Karpas-422 (cell line): ENCODE measurements at regions not wholly inside any gene's neighbourhood (a gene's known extent, or its start where the extent isn't known, plus 50 kb on each side); places are given as distances from the start of the nearest gene placed in this dataset.
A peak's percentile ranks its signal among the peaks of the same experiment; 100 is the strongest.

Source experiments
- DNase-seq: peaks from one replicate; pipeline ENCODE4 v3.0.0-alpha.2; 2015
- H2AFZ ChIP-seq: fragments of 200-600 bp; sonication (generic); 2 replicates; pipeline ENCODE4 v1.6.1; 2014; ENCODE audit warnings: antibody characterized with exemption, low read length, mixed read lengths
- H3K27ac ChIP-seq: fragments of 200-600 bp; sonication (generic); 2 replicates; pipeline ENCODE4 v1.5.1; 2014; ENCODE audit warnings: mild to moderate bottlenecking, low read length, moderate library complexity
- H3K27me3 ChIP-seq: fragments of 200-600 bp; sonication (generic); 2 replicates; pipeline ENCODE4 v1.6.1; 2014; ENCODE audit warnings: low read length, mixed read lengths
- H3K36me3 ChIP-seq: fragments of 200-600 bp; sonication (generic); 2 replicates; pipeline ENCODE4 v1.6.1; 2014; ENCODE audit warnings: low read length, mixed read lengths; ENCODE audit not compliant: insufficient read depth
- H3K4me1 ChIP-seq: fragments of 200-600 bp; sonication (generic); 2 replicates; pipeline ENCODE4 v1.6.1; 2014; ENCODE audit warnings: mild to moderate bottlenecking, low read length, mixed read lengths
- H3K4me2 ChIP-seq: fragments of 200-600 bp; sonication (generic); 2 replicates; pipeline ENCODE4 v1.6.1; 2014; ENCODE audit warnings: low read length, low read depth, mild to moderate bottlenecking; ENCODE audit not compliant: poor library complexity, severe bottlenecking
- H3K4me3 ChIP-seq: fragments of 200-600 bp; sonication (generic); 2 replicates; pipeline ENCODE4 v1.5.1; 2014; ENCODE audit warnings: mild to moderate bottlenecking, antibody characterized with exemption, low read length, mixed read lengths
- H3K79me2 ChIP-seq: fragments of 200-600 bp; sonication (generic); 2 replicates; pipeline ENCODE4 v1.6.1; 2014; ENCODE audit warnings: mild to moderate bottlenecking, low read length, mixed read lengths
- H3K9ac ChIP-seq: fragments of 200-600 bp; sonication (generic); 2 replicates; pipeline ENCODE4 v1.6.0; 2014; ENCODE audit warnings: low read length
- H3K9me2 ChIP-seq: fragments of 200-600 bp; sonication (generic), shearing (Covaris generic); replicated peaks from 2 replicates; pipeline ENCODE4 v1.6.0; 2014; ENCODE audit warnings: mild to moderate bottlenecking, low read length, moderate library complexity; ENCODE audit not compliant: insufficient read depth
- H3K9me3 ChIP-seq: fragments of 300-700, 200-600 bp; sonication (generic); 2 replicates; pipeline ENCODE4 v1.6.1; 2014; ENCODE audit warnings: low read length, mixed read lengths
- H4K20me1 ChIP-seq: fragments of 200-600 bp; sonication (generic); 2 replicates; pipeline ENCODE4 v1.6.1; 2014; ENCODE audit warnings: mild to moderate bottlenecking, antibody characterized with exemption, low read length, low read depth; ENCODE audit not compliant: insufficient read depth

DNA sequence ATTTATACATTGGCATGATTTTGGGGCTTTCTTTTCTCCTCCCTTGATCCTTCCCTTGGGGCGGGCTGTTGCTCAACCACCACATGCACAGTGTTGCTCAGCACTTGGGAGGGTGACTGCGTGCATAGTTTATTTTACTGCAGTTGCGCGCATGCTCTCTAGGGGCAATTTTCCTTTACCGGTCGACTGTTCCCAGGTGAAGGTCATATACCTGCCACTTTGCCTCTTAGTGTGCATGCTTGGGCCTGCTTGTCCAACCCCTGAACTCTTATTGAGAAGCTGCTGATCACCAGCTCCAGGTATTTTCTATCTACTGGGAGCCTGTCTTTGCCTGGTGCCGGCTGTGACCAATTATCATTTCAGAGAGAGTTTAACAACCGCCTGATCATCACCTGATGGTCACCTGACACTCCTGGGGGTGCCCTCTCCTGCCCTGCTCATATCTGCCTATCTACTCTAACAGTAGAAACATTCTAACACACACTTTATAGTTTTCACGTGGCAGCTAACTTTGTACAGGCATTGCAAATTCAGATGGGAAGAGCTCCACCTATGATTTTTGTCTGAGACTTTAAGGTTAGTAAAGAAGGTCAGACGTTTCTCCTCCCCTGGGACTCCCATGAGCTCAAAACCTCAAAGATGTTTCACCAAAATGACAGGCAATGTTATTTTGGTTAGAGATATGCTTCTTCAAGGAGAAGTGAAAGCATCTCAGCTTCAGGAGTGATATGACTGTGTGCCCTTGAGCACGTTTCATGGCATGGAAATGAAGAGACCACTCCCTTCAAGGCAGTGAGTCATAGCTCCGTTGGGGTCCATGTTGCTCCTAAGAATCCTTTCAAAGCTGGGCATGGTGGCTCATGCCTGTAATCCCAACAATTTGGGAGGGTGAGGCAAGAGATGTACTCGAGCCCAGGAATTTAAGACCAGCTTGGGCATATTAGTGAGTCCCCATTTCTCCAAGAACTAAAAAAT lies 227.5 kb upstream of the MYLIP start:
- Histone ChIP-seq H3K4me3 (peak overlapping the region; percentile 60), H3K27me3 (no peaks in the 10 kb centered on the region), H3K4me1 (peaks cover 65% of the 10 kb centered on the region), H2AFZ (peak overlapping the region; percentile 34; the same call in 1 of the 2 replicates), H3K9me2 (no peaks in the 10 kb centered on the region), H3K4me2 (peak overlapping the region; percentile 80), H3K9me3 (no peaks in the 10 kb centered on the region), H3K27ac (peak overlapping the region; percentile 95), H4K20me1 (no peaks in the 10 kb centered on the region), H3K79me2 (no peaks in the 10 kb centered on the region), H3K9ac (peak overlapping the region; percentile 56), H3K36me3 (no peaks in the 10 kb centered on the region)
- DNase-seq = peak; percentile 93

DNA sequence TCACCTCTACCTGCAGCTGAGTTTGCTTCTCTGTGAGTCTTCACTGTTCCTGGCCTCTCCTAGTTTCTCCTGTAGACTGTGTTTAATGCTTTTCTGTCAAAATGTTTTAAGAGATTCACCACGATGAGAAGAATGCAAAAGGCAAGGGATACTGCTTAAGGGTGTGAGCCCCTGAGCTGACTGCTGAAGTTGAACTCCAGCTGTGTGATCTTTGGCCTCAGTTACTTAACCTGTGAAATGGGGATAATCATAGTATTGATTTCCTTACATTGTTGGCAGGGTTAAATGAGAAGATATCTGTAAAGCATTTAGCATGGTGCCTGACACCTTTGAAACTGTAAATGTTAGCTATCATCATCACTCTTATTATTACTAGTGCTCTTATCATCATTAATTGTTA lies 230.2 kb upstream of the MYLIP start:
- Histone ChIP-seq H3K4me1 (peaks cover 42% of the 10 kb centered on the region), H3K79me2 (no peaks in the 10 kb centered on the region), H2AFZ (no peak overlapping the region), H3K9me2 (no peaks in the 10 kb centered on the region), H3K27me3 (no peaks in the 10 kb centered on the region), H3K4me3 (no peak overlapping the region), H3K36me3 (no peaks in the 10 kb centered on the region), H3K27ac (no peak overlapping the region), H4K20me1 (no peaks in the 10 kb centered on the region), H3K9ac (no peak overlapping the region), H3K4me2 (no peak overlapping the region), H3K9me3 (peaks cover 3% of the 10 kb centered on the region; the same call in 1 of the 2 replicates)
- DNase-seq = no peak

DNA sequence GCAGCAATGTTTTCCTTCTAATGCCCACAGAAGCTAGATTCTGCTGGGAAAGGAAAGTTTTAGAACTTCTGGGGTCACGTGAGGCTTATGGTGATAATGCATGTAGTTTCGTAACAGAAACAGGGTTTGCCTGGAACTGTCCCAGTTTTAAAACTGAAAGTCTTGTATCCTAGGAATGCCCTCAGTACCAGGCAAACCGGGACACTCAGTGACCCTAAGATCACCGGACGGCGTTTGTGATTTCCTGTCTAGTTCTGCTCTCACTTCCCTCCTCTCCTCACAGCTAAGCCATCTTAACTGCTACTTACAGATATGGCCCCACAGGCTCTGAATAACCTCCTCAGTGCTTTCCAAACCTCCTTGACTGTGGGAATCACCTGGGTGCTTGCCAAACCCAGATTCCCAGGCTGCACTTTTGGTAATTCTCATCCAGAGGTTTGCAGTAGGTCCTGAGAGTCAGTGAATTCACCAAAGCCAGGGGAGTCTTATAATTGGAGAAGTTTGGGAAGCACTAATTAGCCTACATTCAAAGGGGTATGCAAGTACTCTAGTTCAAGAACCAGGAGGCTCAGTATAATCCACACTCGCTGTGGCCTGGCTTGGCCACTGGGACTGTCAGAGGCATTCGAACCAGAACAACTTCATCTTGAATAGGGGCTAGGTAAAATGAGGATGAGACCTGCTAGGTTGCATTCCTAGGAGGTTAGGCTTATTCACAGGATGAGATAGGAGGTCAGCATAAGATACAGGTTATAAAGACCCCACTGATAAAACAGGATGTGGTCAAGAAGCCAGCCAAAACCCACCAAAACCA lies 231.6 kb upstream of the MYLIP start:
- H3K9me3 ChIP-seq = peaks cover 9% of the 10 kb centered on the region; the same call in 1 of the 2 replicates
- peak overlapping the region; percentile 11; the same call in 1 of the 2 replicates for H2AFZ ChIP-seq
- H3K27me3 ChIP-seq = no peaks in the 10 kb centered on the region
- H3K36me3 ChIP-seq = no peaks in the 10 kb centered on the region
- H3K4me1 ChIP-seq = peaks cover 37% of the 10 kb centered on the region
- no peaks in the 10 kb centered on the region for H4K20me1 ChIP-seq
- no peaks in the 10 kb centered on the region for H3K79me2 ChIP-seq
- H3K4me3 ChIP-seq = no peak overlapping the region
- DNase-seq = no peak
- no peak overlapping the region for H3K9ac ChIP-seq
- H3K4me2 ChIP-seq = no peak overlapping the region
- H3K9me2 ChIP-seq = no peaks in the 10 kb centered on the region
- H3K27ac ChIP-seq = no peak overlapping the region

DNA sequence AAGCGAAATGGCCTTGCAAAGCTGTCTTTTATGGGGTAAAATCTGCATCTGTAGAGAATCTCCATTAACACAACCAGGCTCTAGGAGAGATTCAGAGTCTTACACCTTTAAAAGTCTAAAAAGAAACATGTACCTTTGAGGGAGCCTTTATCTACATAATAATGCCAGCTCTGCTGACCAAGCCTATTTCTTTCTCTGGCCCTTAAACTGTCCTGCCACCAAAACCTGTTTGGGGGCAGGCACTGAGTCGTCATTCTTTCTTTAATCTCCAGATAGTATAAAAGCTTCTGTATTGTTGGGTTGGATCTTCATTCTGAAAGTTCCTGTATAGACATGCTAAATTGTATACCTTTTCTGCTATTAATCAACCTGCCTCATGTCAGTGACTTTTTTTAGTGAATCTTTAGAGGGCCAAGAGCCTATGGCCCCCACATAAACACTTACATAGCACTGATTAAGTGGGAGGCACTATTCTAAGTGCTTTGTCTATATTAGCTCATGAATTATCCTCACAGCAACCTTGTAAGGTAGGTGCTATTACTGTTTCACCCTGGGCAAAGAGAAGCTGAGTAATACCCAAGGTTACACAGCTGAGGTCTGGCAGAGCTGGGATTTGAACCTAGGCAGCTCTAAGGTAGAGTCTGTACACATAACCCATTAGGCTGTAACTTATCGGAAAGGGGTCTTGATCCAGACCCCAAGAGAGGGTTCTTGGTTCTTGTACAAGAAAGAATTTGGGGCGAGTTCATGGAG lies 232.3 kb upstream of the DTNBP1 start:
- H3K36me3 ChIP-seq = no peaks in the 10 kb centered on the region

DNA sequence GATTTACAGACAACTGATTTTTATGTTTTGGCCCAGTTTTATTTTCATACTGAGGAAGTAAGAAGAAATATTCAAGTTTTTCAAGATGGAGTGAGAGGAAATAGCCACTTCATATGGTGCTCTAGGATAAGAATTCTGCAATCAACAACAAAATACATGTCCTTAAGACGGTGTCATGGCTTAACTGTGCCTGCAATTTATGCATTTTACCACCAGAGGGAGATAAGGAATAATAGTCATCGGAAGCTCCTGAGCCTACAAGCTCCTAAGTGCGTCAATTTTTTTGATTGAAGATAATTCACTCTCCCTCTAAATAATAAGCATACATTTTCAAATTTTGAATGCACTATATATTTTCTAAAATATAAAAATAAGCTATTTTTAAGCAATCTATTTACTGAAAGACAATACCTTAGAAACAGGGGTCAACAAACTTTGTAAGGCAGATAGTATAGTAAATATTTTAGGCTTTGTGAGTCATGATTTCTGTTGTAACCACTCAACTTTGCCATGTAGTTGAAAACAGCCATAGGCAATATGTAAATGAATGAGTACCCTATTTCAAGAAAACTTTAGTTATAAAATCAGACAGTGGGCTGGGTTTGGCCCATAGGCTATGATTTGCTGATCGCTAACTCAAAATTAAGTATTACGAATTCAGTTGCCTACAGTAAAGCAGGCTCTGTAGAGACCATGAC lies 230.9 kb upstream of the DTNBP1 start:
- Histone ChIP-seq H3K79me2 (no peaks in the 10 kb centered on the region), H2AFZ (no peak overlapping the region), H3K27me3 (no peaks in the 10 kb centered on the region), H3K9ac (no peak overlapping the region), H3K4me1 (peaks cover 11% of the 10 kb centered on the region), H3K4me2 (no peak overlapping the region), H3K9me2 (no peaks in the 10 kb centered on the region), H3K9me3 (peaks cover 9% of the 10 kb centered on the region; the same call in 1 of the 2 replicates), H3K36me3 (no peaks in the 10 kb centered on the region), H3K27ac (no peak overlapping the region), H4K20me1 (no peaks in the 10 kb centered on the region), H3K4me3 (no peak overlapping the region)
- peak; percentile 86 for DNase-seq

More for the DNA sequence above, 232.3 kb upstream of the DTNBP1 start:
- Histone ChIP-seq H3K27me3 (no peaks in the 10 kb centered on the region), H3K9me2 (no peaks in the 10 kb centered on the region), H3K79me2 (no peaks in the 10 kb centered on the region), H2AFZ (no peak overlapping the region), H4K20me1 (no peaks in the 10 kb centered on the region), H3K9ac (no peak overlapping the region), H3K4me3 (no peak overlapping the region), H3K27ac (no peak overlapping the region), H3K4me2 (no peak overlapping the region), H3K9me3 (peaks cover 9% of the 10 kb centered on the region; the same call in 1 of the 2 replicates), H3K4me1 (peaks cover 16% of the 10 kb centered on the region)
- DNase-seq = peak; percentile 14

DNA sequence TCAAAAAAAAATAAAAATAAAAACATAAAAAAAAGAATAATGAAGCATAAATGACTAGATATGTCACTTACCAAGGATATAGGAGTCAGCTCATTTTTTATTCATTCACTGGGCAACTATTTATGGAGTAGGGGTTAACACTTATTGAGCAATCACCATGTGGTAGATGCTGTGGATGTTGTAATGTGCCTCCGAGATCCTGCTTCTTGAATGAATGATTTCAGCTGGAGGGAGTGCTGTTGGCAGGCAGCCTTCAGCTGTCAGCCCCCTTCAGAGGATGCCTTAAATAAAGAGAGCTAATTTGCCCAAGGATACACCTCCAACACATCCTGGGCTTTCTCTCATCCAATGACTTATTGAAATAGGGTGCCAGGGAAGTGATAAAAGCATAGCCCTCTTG lies 229.5 kb upstream of the DTNBP1 start:
- Histone ChIP-seq H3K4me1 (peaks cover 9% of the 10 kb centered on the region), H3K4me2 (no peak overlapping the region), H3K9me2 (no peaks in the 10 kb centered on the region), H3K9ac (no peak overlapping the region), H3K36me3 (no peaks in the 10 kb centered on the region), H3K27ac (no peak overlapping the region), H3K79me2 (no peaks in the 10 kb centered on the region), H3K27me3 (no peaks in the 10 kb centered on the region), H2AFZ (no peak overlapping the region), H3K4me3 (no peak overlapping the region), H3K9me3 (peaks cover 9% of the 10 kb centered on the region; the same call in 1 of the 2 replicates), H4K20me1 (no peaks in the 10 kb centered on the region)
- no peak for DNase-seq

DNA sequence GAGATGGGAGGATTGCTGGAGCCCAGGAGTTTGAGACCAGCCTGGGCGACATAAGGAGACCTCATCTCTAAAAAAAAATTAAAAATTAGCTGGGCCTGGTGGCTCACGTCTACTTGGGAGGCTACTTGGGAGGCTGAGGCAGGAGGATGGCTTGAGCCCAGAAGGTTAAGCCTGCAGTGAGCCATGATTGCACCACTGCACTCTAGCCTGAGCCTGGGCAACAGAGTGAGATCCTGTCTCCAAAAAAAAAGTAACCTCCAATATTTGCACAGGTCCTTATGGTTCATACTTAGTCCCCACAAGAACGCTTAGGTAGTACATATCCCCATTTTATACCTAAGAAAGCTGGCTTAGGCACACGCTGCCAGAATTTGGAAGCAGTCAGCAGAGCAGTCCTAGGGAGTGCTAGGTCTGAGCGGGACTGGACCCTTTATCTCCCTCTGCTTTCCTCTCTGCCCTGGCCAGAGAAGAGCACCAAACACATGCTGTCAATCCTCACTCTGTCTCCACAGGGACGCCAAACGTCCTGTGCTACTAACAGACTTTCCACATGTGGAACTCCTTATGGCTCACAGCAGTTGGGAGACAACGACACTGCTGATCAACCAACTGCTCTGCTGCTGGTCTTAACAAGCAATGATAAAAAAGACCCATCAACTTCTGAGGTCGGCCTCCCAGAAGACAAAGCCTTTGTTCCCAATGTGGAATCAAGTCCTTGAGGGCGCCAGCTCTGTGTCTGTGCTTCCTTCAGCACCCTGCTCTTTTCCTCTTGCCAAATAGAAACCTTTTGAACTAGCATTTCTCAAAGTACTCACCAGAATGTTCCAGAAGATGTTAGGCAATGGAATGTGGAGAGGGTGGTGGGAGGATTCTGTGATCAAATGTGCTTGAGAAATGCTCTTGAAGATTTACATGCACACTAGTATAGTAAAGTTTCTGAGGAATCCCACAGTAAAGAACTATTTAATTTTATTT lies 226.3 kb upstream of the DTNBP1 start:
- H2AFZ ChIP-seq = no peak overlapping the region
- no peaks in the 10 kb centered on the region for H3K9me2 ChIP-seq
- H3K36me3 ChIP-seq = no peaks in the 10 kb centered on the region
- no peaks in the 10 kb centered on the region for H3K27me3 ChIP-seq
- H3K4me3 ChIP-seq = no peak overlapping the region
- no peaks in the 10 kb centered on the region for H3K79me2 ChIP-seq
- no peak overlapping the region for H3K9ac ChIP-seq
- DNase-seq = no peak
- peaks cover 4% of the 10 kb centered on the region; the same call in 1 of the 2 replicates for H3K4me1 ChIP-seq
- H3K4me2 ChIP-seq = no peak overlapping the region
- H4K20me1 ChIP-seq = no peaks in the 10 kb centered on the region
- H3K27ac ChIP-seq = no peak overlapping the region
- H3K9me3 ChIP-seq = peaks cover 9% of the 10 kb centered on the region; the same call in 1 of the 2 replicates
